Astrocyte of the spinal cord (primary cell): ENCODE measurements at regions not wholly inside any gene's neighbourhood (a gene's known extent, or its start where the extent isn't known, plus 50 kb on each side); places are given as distances from the start of the nearest gene placed in this dataset.

Experiments used
- DNase-seq: peaks from one replicate; pipeline ENCODE4 v3.0.0; 2011; ENCODE audit warnings: low read depth, low spot score
- H3K4me3 ChIP-seq: 2 replicates; pipeline ENCODE4 v1.5.1; 2011; ENCODE audit warnings: low read depth, mild to moderate bottlenecking, low read length, moderate library complexity
- in situ Hi-C: cut with HindIII; loops from 2 replicates; pipeline ENCODE4 v1.10.0; 2017; ENCODE audit warnings: low sequenced_read_pairs
- TF ChIP-seq, protein P1 (sequence below): IDR thresholded peaks from 2 replicates; pipeline ENCODE4 v1.5.1; 2012; ENCODE audit warnings: low read depth, mild to moderate bottlenecking, low read length, inconsistent platforms

DNA sequence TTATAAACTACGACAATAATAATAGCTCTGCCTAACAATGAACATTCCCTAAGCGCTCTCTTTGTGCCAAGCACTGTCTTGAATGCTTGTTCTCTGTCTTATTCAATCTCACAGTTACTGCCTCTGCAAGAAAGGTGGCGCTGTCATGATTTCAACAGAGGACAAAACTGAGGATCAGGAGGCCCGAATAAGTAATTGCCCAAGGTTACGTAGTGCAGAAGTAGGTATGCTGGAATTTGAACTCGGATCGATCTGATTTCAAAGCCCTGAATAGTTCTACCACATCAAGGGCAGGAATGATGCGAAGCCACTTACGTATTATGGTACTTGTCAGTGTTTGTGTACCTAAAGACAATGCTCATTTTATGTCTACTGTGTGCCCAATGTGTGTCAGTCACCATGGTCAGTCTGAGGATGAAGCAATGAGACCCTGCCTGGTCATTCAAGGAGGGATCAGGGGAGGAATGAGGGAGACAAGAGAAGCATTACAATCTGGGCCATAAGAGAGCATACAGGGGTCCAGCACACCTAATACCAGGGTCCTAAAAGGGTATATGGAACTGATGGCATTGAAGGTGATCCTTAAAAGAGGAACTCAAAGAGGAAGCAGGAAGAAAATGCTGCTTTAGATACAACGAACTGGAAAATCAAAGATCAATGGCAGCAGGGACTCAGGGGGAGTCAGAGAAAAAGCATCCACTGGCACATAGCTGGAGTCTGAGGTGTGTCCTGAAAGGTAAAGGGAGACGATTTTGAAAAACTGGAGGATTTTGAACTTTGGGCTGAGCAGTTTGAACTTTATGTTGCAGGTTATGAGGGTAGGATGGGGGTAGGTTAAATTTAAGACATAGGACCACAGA is 389.2 kb downstream of the PLPP3 start:
- TF ChIP-seq, protein P1, sequence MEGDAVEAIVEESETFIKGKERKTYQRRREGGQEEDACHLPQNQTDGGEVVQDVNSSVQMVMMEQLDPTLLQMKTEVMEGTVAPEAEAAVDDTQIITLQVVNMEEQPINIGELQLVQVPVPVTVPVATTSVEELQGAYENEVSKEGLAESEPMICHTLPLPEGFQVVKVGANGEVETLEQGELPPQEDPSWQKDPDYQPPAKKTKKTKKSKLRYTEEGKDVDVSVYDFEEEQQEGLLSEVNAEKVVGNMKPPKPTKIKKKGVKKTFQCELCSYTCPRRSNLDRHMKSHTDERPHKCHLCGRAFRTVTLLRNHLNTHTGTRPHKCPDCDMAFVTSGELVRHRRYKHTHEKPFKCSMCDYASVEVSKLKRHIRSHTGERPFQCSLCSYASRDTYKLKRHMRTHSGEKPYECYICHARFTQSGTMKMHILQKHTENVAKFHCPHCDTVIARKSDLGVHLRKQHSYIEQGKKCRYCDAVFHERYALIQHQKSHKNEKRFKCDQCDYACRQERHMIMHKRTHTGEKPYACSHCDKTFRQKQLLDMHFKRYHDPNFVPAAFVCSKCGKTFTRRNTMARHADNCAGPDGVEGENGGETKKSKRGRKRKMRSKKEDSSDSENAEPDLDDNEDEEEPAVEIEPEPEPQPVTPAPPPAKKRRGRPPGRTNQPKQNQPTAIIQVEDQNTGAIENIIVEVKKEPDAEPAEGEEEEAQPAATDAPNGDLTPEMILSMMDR: peak; percentile 27
- H3K4me3 ChIP-seq: no peak overlapping the region
- in situ Hi-C loops: no loop called here
- DNase-seq: no peak

DNA sequence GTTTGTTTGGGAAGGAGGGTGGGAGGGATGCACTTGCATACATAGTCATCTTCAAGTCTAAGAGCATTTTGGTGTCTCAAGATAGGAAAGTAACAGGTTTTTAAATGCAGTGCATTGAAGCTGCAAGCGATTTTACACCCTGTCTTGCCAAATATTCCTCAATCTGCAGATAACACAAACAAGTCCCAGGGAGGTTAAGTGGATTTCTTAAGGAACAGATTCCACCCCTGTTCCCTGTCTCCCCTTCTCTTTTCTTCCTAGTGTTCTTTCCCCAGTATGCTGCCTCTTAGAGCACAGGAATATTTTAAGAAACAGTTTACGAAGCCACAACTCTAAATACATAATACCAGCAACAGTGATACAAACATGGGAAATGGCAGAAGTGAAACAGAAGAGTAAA is 389.9 kb downstream of the PLPP3 start:
- TF ChIP-seq, protein P1: no peak
- DNase-seq: no peak
- H3K4me3 ChIP-seq: no peak overlapping the region
- in situ Hi-C loops: no loop called here

GRCh38 chr1:56188855-56189254 is 390.5 kb downstream of the PLPP3 start:
- no peak for DNase-seq
- TF ChIP-seq, protein P1: no peak
- H3K4me3 ChIP-seq: no peak overlapping the region
- in situ Hi-C loops: no loop called here

DNA sequence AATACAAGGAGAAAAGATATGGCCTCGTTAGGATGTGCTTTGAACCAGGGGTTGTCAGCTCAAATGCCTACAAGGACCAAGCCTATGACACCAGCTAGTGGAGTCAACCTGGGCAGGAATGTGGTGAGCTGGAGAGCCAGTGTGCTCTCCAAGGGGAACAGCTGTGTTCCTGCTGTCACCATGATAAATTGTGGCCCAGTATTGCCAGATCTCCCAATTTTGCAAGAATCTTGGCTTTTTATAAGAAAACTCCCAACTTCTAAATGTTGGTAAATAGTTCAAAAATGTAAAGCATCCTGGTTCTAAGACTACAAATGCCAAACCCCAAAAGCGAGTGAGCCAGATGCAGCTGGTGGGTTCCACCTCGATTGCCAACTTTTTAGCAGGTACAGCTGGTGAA is 391.1 kb downstream of the PLPP3 start:
- TF ChIP-seq, protein P1: no peak
- no peak for DNase-seq
- in situ Hi-C loops: no loop called here
- no peak overlapping the region for H3K4me3 ChIP-seq

- in situ Hi-C loops: no loop called here
- DNase-seq: no peak
- TF ChIP-seq, protein P1: no peak
- no peak overlapping the region for H3K4me3 ChIP-seq
Measured at GRCh38 chr1:56187405-56187804, 392.0 kb downstream of the PLPP3 start.

- in situ Hi-C loops: no loop called here
- DNase-seq: peak; percentile 29
- no peak overlapping the region for H3K4me3 ChIP-seq
- TF ChIP-seq, protein P1: no peak
Measured at GRCh38 chr1:56185493-56185892, 393.9 kb downstream of the PLPP3 start.
